ENCODE measurements at regions not wholly inside any gene's neighbourhood (a gene's known extent, or its start where the extent isn't known, plus 50 kb on each side); places are given as distances from the start of the nearest gene placed in this dataset.
"Not testable (repeated sequence)": the region's sequence is repeated elsewhere in the genome, so short reads cannot be mapped to it uniquely, and the experiment has no call there.

DNA sequence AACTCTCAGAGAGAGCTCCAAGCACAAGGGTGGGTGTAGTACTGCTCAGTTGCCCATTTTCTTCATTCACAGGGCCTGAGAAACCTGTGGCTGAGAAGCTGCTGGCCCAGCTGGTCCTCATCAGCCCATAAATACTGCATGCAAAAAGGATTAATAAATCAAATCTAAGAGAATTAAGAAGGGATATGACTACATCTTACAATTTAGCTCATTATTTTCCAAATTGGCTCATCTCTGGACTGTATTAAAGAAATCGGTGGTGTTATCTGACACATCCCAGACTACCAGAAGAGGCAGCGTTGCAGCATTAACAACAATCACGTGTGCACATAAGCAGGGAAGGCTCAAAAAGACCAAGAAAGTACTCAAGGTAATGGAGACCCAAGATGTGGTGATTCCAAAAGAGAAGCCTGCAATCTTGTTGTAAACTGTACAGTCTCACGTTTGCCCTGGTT lies 90.7 kb downstream of the CD24 start:
- no peak for DNase-seq

DNA sequence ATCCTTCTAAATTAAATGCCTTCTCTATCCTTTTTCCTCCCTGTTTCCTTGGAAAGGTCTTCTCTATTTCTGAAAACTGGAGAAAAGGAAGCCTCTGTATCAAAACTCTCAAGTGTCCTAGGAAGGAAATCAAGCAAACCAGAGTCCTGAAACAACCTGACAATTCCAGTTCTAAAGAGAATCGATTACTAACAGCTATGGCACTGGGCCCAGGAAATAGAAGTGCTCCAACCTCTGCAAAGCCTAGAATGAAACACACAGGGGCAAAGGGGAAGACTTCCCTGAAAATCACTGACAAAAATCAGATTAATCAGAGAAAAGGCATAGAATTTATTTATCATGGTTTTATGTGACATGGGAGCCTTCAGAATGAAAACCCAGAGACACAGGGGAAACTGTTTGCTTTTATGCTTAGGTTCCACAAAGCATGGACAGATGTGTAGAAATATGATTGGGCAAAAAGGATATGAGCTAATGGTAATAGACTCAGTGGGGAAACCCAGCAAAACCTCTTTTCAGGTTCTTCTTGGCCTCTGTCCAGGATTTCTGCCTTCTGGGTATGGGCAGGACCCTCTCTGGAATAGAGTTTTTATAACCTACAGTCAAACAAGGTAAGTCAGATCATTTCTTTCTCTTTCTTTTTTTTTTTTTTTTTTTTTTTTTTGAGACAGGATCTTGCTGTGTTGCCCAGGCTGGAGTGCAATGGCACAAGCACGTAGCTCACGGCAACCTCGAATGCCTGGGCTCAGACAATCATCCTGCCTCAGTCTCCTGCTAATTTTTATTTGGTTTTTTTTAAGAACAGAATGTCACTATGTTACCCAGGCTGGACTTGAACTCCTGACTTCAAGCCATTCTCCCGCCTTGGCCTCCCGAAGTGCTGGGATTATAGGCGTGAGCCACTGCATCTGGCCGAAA lies 91.7 kb downstream of the CD24 start:
- DNase-seq = no peak

DNA sequence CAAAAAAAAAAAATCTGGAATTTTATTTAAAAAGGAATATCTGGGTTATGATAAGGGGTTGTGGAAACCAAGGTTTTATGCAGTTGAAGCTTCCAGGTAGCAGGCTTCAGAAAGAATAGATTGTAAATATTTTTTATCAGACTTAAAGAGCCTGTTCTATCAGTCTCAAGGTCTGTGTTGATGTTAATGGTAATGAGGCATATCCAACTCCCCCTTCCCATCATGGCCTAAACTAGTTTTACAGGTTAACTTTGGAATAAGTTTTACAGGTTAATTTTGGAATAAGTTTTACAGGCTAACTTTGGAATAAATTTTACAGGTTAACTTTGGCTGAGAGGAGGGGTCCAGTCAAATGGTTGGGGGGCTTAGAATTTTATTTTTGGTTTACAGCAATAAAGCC lies 92.4 kb downstream of the CD24 start:
- DNase-seq = no peak

DNA sequence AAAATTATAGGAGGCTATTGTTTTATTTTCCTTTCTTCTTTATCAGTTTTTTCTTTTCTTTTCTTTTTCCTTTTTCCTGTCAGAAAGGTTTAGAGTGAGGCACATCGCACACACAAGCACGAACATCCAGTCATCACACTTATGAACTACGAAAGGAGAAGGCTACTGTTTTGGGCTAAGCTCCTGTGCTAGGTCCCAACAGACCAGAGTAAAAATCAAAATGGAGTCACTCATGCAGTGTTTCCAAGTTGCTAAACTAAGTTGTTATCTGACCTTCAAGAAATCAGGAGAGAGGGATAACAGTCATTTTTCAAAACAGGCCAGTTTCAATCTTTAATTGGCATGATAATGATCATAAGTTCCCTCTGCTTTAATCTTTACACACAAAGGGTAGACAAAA lies 93.6 kb downstream of the CD24 start:
- DNase-seq = no peak

DNA sequence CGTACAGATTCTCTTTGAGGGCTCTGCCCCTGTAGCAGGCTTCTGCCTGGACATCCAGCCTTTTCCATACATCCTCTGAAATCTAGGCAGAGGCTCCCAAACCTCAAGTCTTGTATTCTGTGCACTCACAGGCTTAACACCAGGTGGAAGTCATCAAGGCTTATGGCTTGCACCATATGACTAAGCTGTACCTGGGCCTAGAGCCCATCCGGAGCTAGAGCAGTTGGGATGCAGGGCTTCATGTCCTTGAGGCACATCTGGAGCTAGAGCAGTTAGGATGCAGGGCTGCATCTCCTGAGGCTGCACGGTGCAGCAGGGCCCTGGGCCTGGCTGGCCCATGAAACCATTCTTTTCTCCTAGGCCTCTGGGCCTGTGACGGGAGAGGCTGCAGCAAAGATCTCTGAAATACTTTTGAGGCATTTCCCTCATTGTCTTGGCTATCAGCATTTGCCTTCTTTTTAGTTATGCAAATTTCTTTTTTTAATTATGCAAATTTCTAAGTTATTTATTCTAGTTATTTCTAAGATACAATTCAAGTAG lies 98.7 kb downstream of the CD24 start:
- DNase-seq = no peak

DNA sequence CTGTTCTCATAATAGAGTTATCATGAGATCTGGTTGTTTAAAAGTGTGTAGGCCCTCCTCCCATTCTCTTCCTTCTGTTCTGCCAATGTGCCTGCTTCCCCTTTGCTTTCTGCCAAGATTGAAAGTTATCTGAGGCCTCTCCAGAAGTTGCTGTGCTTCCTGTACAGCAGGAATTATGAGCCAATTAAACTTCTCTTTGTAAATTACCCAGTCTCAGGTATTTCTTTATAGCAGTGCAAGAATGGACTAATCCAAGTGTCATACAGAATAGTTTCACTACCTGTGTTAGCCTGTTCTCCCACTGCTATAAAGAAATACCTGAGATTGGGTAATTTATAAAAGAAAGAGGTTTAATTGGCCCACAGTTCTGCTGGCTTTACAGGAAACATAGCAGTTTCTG lies 100.0 kb downstream of the CD24 start:
- no peak for DNase-seq

DNA sequence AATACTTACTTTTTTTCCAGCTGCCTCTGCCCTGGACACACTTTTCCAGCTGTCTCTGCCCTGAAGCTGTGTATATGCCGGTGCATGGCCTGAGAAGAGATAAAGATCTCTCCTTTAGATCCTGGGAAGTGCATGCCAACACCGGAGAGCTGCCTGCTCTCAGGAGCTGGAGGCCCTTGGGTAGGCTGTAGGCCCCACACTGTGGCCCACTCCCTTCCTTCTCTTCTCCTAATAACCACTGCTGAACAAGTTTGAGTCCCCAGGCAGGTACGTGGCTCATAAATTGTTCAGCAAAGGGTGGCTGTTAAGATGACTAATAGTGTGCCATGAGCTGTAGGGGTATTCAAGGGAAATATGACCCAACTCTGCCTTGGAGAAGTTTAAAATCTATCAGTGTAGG lies 102.5 kb downstream of the CD24 start:
- no peak for DNase-seq

DNA sequence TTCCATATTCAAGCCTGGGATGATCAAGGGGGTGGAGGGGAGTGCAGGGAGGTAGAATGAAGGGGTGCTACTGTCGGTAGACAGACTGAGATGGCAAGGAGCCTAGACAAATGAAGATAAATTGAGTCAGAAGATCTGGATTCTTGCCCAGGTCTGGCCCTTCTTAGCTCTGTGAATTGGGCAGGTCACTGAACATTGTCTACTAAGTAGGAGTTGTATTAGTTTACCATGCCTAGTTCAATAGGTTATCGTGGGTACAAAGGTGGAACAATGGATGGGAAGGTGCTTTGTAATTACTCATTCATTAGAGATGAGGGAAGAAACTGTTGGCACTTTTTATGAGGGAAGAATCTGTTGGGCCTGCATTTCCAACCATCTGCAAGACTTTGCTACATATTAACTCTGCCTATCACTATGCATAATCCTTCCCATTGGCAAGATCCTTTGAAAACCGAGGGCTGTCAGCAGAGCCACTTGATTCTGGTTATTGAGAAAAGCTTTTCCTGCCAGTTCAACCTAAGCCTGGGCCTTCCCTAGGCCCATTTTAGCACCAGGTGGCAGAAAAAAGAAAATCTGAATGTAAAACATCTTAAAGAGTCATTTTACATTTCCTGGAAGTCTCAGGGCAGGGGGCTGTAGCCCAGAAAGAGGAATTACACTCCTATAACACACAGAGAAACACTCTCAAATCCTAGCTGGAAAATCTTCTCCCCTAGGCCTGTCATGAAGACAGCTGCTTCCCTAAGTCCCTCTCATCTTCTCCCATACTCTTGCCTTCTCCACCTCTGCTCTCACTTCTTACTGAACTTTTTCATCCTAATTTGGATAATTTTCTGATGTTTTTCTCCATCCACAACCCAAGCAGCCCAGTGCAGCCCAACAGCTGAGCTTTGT lies 103.5 kb downstream of the CD24 start:
- peak; percentile 27 for DNase-seq

DNA sequence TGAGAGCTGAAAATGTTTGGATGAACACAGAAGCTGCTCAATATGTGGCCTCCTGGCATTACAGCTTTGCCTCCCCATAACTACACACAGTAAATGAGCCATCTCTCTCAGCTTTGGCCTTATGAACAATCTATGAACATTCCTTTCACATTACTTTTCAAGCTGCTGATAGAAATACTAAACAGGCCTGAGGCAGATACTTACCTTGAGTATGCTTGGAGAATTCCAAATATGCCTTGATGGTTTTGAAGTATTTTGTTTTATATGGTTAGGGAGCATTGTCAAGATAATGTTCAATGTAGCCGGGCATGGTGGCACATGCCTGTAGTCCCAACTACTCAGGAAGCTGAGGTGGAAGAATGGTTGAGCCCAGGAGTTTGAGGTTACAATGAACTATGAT lies 104.5 kb downstream of the CD24 start:
- peak; percentile 82 for DNase-seq

DNA sequence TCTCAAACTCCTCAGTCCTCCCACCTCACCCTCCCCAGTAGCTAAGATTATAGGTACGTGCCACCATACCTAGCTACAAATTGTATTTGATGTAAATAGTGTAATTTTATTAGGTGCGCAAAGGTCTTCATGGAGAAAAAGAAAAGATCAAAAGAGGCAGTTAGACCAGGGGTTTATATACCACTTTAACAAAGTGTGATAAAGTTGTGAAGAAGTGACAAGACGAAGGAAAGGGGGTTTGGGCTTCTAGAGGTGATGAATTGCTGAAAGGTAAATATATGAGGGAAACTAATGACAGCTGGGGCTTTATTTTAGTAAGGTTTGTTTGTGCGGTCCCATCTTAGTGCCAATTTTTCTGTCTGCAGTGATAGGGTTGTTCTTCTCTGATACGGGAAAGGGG lies 105.3 kb downstream of the CD24 start:
- no peak for DNase-seq

DNA sequence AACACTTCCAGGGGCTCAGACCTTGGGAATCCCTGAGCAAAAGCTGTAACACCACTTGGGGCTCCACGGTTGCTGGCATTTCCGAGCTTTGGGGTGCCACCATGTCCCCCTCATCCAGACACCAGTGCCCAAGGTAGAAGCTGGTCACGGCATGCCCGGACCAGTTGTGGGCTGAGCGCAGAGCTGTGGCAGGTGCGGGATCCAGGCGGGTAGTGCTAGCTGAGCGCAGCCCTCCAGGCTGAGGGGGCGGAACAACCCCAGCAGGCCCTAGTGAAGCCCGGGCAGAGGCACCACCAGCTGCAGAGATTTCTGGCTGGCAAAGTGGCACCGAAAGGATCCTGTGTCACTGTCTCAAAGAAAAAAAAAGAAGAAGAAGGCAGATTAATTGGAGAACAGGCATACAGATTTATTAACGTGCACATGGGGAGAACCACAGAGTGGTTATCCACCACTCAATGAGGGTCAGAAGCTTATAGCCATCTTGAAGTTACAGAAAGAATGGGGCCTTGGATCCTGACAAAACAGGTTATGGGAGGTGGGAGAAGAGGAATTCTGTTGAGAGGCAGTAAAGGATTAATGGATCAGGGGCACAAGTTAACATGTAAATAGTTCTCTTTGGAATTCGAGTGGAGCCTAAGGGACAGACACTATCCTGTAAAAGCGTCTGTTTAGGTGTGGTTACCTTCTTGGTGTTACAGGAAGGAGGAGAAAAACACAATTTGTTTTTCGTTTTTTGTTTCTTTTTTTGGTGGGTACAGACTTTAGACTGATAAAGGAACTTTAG lies 107.5 kb downstream of the CD24 start:
- no peak for DNase-seq

DNA sequence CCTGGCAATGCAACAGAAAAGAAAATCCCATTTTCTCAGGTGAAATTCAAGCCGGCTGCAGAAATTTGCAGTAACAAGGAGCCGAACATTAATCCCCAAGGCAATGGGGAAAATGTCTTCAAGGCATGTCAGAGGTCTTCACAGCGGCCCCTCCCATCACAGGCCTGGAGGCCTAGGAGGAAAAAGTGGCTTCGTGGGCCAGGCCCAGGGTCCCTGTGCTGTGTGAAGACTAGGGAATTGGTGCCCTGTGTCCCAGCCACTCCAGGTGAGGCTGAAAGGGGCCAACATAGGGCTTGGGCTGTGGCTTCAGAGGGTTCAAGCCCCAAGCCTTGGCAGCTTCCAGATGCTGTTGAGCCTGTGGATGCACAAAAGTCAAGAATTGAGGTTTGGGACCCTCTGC lies 111.7 kb downstream of the CD24 start:
- DNase-seq = no peak

DNA sequence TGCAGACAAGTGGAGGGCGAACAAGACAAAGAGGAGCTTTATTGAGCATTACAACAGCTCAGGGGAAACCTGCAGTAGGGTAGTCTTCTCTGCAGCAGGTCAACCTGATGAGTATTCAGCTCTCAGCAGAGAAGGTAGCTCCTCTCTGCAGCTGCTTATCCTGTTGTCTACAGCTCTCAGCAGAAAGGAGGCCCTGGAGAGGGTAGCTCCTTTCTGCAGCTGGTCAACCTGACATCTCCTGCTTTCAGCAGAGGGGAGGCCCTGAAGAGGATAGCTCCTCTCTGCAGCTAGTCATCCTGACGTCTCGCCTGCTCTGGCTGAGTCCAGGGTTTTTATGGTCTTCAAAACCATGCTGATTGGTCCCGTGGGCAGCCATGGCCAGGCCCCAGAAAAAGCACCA lies 113.6 kb downstream of the CD24 start:
- DNase-seq = no peak

DNA sequence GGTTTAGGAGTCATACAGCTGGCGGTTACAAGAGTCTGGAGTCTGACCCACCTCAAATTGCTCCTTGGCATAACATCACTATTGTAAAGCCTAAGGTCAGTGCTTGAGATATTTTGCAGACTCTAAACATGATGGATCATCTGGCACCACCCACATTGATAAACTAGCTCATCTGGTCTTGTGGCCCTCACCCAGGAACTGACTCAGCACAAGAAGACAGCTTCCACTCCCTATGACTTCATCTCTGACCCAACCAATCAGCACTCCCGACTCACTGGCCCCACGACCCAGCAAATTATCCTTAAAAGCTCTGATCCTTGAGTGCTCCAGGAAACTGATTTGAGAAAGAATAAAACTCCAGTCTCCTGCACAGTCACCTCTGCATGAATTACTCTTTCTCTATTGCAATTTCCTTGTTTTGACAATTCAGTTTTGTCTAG lies 115.9 kb downstream of the CD24 start:
- DNase-seq = peak; percentile 49

DNA sequence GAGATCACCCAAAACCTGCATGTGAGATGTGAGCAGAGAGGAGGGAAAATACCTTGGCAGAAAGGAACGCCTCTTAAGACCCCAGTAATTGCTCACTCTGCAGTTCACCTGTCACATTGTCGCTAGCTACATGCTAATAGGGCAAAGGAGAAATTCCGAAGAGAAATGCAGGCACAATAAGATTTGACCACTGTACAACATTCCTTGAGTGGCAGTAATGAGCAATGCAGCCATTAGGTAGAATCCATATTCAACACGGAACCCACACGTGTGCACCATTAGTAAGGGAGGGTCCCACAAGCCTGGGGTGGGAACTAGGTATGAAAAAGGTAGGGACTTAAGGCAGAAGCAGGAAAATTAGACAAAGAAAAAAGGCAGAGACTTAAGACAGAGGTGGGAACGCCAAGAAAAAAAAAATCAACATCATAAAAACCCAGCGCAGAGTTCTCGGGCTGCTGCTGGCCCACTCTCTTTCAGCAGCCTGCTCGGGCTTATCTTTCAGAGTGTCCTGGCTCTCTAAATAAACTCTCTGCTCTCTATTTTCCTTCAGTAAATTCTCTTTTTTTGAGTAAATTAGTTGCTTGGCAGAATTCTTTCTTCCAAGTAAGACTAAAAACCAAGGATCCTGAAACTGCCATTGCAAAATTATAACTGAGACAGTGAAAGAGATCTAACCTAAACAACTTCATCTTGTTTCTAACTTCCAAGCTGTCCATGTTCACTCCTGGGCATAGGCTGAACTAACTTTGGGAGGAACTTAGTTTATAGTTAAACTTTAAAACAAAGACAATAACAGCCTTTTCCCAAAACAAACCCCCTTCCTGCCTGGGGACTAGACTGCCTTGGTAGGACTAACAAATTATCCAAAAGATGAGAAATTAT lies 116.5 kb downstream of the CD24 start:
- DNase-seq = no peak

DNA sequence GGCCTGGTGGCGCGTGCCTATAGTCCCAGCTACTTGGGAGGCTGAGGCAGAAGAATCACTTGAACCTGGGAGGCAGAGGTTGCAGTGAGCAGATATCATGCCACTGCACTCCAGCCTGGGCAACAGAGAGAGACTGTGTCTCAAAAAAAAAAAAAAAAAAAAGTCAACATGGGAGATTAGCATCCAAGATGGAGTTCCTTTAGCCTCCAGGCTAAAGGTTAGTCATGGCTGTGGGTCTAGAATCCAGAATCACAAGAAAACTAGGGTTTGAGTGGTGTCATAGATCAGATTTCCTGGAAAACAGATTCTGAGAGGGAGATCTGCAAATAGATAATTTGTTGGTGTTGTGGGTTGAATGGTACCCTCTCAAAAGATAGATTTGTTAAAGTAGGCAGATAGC lies 117.2 kb downstream of the CD24 start:
- DNase-seq = not testable (repeated sequence)

DNA sequence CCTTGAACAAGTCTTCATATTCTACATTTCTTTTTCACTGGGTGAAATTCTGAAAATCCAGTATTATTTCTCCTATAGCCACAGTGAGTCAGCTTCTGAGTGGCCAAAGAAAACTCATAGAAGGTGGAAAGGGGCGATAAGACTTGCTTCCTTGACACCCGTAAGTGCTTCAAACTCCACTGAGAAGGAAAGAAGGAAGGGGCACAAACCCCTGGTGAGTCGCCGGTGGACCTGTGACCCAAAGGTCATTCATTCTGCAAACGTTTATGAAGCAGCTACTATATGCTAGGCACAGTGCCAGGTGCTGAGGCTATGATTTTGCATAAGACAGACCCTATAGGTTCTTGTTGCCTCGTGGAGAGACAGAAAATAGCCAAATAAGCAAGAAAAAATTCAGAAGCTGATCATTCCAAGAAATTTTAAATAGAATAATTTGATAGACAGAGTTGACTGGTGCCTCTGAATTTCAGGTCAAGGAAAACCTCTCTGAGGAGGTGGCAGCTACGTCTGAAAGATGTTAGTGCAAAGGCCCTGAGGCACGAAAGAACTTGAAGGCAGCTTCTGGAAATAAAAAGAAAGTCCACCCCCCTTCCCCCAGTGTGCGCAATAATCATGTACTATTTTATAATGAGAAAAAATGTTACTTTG lies 118.2 kb downstream of the CD24 start:
- no peak for DNase-seq

DNA sequence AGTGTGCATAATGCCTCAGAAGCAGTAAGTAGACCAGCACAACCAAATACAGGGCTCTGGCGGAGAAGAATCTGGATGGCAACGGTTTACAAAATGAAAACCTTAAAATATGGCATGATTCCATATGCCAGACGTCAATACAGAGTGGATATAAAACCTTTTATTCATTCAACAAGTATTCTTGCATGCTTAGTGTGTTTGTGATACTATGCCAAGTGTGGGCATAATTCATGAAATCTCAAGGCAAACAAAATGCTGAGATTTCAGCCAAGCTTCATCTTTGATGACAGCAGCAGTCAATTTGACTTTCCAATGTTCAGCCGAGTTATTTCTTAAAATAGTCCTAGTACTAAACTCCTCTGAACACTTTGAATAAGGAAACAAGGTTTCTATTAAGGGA lies 119.4 kb downstream of the CD24 start:
- DNase-seq = no peak

DNA sequence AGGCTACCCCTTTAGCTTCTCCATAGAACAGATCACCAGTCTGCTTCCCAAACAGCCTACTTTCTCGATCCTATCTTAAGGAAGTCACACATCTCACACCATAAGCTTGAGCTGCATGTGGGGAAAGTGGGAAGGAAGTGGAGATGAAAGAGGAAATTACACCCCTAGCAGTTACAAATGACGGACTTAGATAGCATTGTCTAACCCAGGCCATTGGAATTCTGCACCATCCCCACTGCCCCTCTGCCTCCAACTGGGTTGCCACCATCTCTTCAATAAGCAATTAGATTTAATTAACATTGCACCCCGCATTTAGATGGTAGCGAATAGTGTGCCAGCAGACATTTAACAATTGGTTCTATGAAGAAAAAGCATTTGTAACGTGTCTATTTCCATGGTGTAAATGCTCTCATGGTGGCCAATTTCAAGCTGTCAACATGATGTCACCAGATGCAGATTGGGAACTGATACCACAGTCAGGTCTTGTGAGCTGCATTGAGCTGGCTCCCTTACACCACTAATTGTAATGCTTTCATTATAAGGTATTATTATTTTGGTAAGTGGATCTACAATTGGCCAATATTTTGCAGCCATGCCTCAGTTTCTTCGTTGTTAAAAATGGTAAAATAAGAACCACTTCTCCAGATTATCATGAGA lies 124.7 kb downstream of the CD24 start:
- no peak for DNase-seq

DNA sequence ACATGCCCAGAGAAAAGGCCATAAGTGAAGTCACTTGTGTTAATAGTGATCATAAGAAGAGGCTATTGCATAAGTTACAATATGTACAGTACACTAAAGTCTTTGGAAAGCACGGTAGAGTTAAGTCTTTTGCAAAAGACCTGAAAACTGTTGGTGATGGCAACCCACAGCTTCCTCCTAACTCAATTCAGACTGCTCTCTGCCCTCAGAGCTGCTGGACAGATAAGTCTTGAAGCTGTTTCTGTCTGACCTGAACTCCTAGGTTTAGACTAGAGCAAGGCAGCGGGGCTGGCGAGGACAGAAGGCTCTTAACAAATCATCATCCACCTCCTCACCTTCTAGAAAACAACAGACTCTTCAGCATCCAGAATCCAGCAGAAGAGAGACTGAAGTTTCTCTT lies 125.4 kb downstream of the CD24 start:
- no peak for DNase-seq

DNA sequence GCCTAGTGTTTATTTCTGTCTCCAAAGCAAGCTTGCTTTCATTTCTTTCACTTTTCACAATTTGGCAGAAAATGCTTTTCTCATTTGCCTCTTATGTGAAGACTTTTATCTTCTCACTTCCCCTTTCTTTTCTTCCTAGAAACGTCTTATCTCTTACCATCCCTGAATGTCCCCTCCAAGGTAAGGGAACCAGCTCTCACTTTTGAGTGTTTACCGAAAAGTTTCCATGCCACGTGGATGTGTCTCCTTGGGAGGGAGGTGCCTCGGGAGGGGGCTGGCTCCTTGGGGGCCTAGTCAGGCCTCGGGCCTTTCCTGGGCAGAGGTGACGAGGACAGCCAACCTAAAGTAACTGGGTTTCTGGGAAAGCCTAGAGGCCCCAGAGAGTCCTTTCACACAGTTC lies 127.4 kb downstream of the CD24 start:
- no peak for DNase-seq
